ENCODE measurements at regions not wholly inside any gene's neighbourhood (a gene's known extent, or its start where the extent isn't known, plus 50 kb on each side); places are given as distances from the start of the nearest gene placed in this dataset.

DNA sequence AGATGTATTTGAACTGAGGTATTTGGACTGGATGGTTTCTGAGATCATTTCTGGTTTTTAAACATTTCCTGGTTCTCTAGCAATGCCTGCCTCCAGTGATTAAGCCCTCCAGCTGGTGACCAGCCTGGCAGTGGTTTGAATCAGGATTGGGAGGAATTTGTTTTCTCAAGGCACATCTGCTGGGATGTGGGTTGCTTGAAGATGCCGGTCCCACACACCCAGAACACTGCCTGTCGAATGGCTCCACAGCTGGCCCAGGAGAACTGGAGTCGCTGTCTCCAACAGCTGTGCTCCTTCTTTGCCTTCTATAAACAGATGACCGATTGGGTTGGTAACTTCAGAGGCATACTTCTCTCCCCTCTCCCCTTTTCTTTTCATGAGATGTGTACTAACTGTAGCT is 258.0 kb upstream of the DDHD1 start:
- no peak for TF ChIP-seq CTCF (conservative IDR thresholded peaks at IDR 0.05 in 1 of 2, IDR thresholded peaks at IDR 0.05 in 1 of 2; ENCODE audit: extremely low read depth in 1 of 2, insufficient read depth in 1 of 2, low read depth in 1 of 2, low read length in 2 of 2)
- no peak for TF ChIP-seq EZH2 (IDR thresholded peaks at IDR 0.05; ENCODE audit: borderline replicate concordance, low read length)
